ENCODE measurements at regions not wholly inside any gene's neighbourhood (a gene's known extent, or its start where the extent isn't known, plus 50 kb on each side); places are given as distances from the start of the nearest gene placed in this dataset.

GRCh38 chr4:157572951-157573350 lies 352.4 kb downstream of the GRIA2 start:
- ATAC-seq (no peak), DNase-seq (no peak)
- intact Hi-C loops (cut with DNase I, micrococcal nuclease): no loop called here
- Histone ChIP-seq H3K9me3 (no peaks in the 10 kb centered on the region), H3K36me3 (ENCODE audit: low read depth) (no peaks in the 10 kb centered on the region), H3K4me1 (ENCODE audit: low read depth) (no peaks in the 10 kb centered on the region), H3K4me3 (no peak overlapping the region)
- TF ChIP-seq CTCF (IDR thresholded peaks at IDR 0.05): no peak

GRCh38 chr4:157572284-157572683 lies 351.8 kb downstream of the GRIA2 start:
- DNase-seq (no peak), ATAC-seq (no peak)
- H3K9me3 ChIP-seq: no peaks in the 10 kb centered on the region
- H3K36me3 ChIP-seq (ENCODE audit: low read depth): no peaks in the 10 kb centered on the region
- H3K4me1 ChIP-seq (ENCODE audit: low read depth): no peaks in the 10 kb centered on the region
- no peak overlapping the region for H3K4me3 ChIP-seq
- intact Hi-C loops (cut with DNase I, micrococcal nuclease): no loop called here
- TF ChIP-seq CTCF (IDR thresholded peaks at IDR 0.05): no peak

GRCh38 chr4:157564771-157565170 lies 344.2 kb downstream of the GRIA2 start:
- Histone ChIP-seq H3K4me1 (ENCODE audit: low read depth) (no peaks in the 10 kb centered on the region), H3K9me3 (no peaks in the 10 kb centered on the region), H3K36me3 (ENCODE audit: low read depth) (no peaks in the 10 kb centered on the region), H3K4me3 (no peak overlapping the region)
- intact Hi-C loops (cut with DNase I, micrococcal nuclease): no loop called here
- no peak for ATAC-seq
- TF ChIP-seq CTCF (IDR thresholded peaks at IDR 0.05): no peak
- DNase-seq: no peak

DNA sequence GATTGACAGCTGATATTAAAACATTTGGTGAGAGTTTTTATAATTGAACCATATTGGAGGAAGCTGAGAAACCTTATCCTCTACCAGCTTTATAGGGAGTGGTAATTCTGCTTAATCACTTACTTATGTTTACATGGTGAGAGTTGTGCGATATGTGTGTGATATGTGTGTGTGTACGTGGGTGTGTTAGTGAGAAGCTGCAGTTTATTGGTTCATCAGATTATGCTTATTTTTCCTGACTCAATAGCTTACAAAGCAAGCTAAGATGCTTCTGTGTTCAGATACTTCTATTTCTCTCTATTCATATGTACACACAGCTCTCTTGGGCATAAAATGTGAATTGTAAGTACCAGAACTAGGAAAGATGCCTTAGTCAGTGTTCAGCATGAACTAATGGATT lies 343.7 kb downstream of the GRIA2 start:
- no peaks in the 10 kb centered on the region for H3K9me3 ChIP-seq
- no peak overlapping the region for H3K4me3 ChIP-seq
- DNase-seq (no peak), ATAC-seq (no peak)
- intact Hi-C loops (cut with DNase I, micrococcal nuclease): no loop called here
- no peaks in the 10 kb centered on the region for H3K4me1 ChIP-seq (ENCODE audit: low read depth)
- TF ChIP-seq CTCF (IDR thresholded peaks at IDR 0.05): no peak
- no peaks in the 10 kb centered on the region for H3K36me3 ChIP-seq (ENCODE audit: low read depth)

DNA sequence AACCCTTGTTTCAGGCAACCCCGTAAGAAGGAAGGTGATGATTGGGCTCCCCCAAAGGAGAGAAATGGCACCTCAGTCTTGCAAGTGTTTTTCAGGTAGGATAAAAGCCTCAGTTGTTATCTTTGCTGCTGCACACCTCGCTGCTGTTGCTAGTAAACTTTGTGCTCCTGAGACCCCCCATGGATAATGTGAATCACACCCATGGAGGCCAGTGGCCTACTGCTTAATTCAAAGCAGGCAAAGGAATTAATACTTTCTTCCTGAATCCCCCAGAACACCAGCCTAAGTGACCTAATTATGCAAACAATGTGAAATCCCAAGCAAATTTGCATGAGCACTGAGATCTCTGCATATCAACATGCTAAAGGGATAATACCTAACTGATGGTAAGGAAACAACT lies 337.5 kb downstream of the GRIA2 start:
- DNase-seq (no peak), ATAC-seq (no peak)
- intact Hi-C loops (cut with DNase I, micrococcal nuclease): no loop called here

More for the DNA sequence above, 337.5 kb downstream of the GRIA2 start:
- Histone ChIP-seq H3K36me3 (ENCODE audit: low read depth) (no peaks in the 10 kb centered on the region), H3K4me1 (ENCODE audit: low read depth) (no peaks in the 10 kb centered on the region), H3K4me3 (no peak overlapping the region), H3K9me3 (no peaks in the 10 kb centered on the region)
- no peak for TF ChIP-seq CTCF (IDR thresholded peaks at IDR 0.05)

Measured in mucosa of descending colon (tissue), 3 donors.